GM19328 (cell line): ENCODE measurements at regions not wholly inside any gene's neighbourhood (a gene's known extent, or its start where the extent isn't known, plus 50 kb on each side); places are given as distances from the start of the nearest gene placed in this dataset.
"Not testable (repeated sequence)": the region's sequence is repeated elsewhere in the genome, so short reads cannot be mapped to it uniquely, and the experiment has no call there.

Experiments
- ATAC-seq: cut with Tn5 transposase; IDR thresholded peaks from one replicate; pipeline ENCODE4 v1.9.1; 2021; ENCODE audit warnings: mild to moderate bottlenecking, moderate library complexity; ENCODE audit not compliant: unreplicated experiment

DNA sequence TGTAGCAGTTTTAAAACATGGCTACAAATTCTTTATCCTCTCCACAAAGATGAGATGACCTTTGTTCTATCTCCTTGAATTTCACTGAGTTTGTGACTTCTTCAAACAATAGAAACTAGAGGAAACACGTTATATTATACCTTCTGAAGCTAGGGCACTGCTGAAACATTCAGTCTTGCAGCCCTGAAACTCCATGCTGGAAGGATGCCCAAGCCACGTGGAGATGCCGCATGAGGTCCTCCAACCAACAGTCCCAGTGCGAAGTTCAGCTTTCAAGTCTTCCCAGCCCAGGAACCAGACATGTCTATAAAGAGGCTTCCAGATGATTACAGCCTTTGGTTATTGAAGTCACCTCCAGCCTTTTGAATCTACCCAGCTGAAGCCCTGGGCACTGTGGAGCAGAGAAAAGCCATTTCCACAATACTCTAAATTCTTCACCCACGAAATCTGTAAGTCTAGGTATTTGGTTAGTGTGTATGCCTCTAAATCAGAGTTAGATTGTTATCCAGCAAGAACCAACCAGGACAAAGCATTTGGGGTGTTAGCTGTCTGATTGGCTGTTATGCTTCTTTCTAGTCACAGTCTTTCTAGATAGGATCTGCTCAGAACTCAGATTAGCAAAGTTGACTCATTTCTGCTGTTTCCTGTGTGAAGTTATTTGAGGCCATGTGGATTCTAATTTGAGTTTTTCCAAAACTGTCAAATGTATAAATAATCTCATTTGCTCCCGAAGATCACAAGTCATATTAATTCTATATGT, 186.5 kb upstream of the TMEM72 start:
- no peak for ATAC-seq

DNA sequence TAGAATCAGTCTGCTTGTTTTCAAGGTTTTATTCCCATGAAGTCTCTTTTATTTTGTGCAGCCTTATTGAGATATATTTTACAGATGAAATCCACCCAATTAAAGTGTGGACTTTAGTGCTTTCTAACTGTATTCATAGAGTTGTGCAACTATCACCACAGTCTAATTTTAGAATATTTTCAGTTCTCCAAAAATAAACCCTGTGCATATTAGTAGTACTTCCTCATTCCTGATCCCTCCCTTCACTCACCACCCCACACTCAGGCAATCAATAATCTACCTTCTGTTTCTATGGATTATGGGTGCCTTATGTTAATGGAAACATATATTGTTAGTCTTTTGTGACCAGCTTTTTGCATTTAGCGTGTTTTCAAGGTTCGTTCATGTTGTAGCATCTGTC, 185.7 kb upstream of the TMEM72 start:
- peak; percentile 58 for ATAC-seq

DNA sequence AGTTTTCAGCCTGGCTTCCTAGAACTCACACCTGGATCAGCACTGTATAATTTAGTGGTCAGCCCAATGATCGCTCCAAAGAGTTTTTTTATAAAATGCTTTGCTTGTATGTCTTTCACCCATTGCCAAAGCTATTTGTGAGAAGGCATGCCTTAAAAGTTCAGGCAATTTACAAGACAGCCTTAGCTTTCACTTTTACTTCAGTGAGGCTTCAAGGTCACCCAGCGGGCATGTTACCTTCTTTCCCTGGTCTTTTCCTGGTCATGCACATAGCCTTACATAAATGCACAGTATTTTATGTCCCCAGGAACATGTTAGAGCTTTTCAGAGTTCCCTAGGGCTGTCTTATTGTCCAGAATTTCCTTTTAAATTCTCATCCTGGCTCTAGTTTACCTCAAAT, 179.9 kb upstream of the TMEM72 start:
- no peak for ATAC-seq

DNA sequence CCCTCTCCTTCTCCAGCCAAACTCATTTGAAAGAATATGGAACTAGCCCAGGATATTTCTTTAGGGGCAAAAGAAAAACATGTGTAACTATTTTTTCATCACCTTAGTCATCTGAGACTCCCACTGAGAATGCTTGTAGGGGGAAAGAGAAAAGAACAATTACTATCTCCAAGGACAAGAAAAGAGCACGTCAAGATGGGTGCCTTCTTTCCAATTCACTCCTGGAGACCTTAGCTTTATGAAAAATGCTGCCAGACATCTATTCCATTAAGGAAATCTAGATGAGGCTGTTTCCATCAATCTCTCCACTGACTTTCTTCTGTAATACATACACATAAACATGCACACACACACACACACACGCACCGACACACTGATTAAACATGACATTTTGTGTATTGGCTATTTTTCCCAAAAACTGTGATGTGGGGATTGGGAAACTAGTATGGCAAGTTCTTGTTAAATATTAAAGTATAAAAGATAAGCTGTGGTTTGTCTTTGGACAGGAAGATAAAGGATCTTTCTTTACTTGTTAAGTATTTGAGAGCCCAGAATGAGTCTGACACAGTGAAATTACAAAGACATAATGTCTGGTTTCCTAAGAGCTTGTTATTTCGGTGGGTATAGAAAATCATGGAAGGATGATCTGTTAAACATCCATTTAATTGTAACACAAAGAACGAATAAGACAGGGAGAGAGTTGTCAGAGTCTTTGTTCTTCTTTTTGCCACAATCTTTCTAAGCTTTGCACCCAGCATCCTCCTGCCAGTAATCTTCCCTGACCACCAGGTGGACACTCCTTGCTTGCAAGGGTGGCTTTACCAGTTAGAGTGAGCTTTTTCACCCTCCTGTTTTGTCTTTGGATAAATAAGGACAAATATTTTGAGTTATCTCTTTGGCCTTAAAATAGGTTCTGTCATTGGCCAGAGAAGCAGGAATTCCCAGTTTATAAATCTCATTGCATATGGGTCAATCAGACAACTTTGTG, 177.3 kb upstream of the TMEM72 start:
- ATAC-seq = no peak

DNA sequence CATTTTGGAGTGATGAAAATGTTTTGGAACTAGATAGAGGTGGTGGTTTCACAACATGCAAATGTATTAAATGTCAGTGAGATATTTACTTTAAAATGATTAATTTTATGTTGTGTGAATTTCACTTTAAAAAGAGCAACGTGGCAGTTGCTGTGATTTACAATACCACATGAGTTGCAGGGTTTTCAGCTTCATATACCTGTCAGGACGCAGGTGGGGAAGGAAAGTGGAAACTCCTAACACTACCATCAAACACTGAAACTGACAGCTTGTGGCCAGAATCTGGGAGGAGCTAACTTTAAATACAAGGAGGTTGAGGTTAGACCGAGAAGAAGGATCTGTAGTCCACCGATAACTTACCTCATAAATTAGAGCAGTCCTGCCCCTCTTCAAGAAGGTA, 168.9 kb upstream of the TMEM72 start:
- no peak for ATAC-seq

DNA sequence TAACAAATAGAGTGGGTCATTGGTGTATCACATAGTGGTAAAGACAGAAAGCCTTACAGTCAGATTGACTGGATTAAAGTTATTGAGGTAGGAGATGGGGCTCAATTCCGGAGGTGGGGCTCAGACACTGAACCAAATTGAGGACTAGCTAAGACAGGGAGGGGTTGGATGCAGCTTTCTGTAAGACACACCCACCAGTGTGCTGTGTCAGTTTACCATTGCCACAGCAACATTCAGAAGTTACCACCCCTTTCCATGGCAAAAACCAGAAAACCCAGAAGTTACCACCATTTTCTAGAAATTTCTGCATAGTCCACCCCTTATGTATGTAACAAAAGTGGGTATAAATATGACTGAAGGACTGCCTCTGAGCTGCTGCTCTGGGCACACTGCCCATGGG, 167.6 kb upstream of the TMEM72 start:
- no peak for ATAC-seq

DNA sequence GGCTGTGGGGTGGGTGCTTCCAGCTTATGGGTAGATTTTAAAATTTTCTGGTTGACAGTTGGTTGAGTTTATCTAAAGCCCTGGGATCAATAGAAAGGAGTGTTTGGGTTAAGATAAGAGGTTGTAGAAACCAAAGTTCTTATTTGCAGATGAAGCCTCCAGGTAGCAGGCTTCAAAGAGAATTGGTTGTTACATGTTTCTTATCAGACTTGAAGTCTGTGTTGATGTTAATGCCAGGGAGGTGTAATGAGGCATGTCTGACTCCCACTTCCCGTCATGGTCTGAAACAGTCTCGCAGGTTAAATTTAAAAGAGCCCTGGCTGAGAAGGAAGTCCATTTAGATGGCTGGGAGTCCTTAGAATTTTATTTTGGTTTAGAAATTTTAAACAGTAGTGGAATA, 165.2 kb upstream of the TMEM72 start:
- no peak for ATAC-seq

DNA sequence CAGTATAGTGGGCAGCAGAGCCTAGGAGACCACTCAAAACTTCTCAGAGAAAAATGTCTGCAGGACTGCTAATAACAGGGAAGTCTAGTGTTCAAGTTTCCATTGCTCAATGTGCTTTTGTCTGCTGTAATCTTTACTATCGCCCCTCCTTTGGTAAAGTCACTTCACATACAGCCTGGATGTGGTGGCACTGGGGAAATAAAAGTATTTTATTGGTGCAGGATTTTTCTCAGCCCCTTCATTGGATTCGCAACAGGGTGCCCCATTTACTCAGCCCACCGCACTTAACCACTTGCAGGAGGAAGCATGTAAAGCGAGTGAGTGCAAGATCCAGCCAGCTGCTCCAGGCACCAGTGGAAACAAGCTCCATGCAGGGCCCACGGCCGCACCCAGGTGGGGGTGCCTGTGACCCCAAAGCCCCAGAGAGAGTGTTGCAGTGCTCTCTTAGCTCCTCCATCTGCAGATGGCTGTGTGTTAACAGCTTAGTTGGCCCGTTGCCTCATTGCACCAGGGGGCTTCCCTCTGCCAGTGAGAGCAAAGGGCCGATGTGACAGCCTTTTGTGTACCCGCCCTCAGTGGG, 163.5 kb upstream of the TMEM72 start:
- ATAC-seq = no peak

DNA sequence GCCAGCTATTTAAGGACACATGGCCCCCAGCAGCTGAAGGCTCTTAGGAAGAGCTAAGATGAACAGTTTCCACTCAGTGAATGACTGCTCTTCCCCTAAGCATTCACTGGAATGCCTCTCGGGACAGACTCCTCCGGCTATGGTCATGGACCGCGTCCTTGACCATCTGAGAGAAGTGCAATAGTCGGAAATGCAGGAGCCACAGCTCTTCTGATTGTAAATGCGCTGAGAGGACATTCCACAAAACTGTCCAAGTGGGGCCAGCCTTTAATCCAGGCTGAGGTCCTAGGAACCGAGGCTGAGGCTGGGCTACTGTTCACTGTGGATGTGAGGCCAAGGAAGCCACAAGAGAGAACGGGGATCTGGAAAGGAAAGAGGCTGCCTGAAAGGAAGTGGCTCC, 162.0 kb upstream of the TMEM72 start:
- ATAC-seq = no peak

DNA sequence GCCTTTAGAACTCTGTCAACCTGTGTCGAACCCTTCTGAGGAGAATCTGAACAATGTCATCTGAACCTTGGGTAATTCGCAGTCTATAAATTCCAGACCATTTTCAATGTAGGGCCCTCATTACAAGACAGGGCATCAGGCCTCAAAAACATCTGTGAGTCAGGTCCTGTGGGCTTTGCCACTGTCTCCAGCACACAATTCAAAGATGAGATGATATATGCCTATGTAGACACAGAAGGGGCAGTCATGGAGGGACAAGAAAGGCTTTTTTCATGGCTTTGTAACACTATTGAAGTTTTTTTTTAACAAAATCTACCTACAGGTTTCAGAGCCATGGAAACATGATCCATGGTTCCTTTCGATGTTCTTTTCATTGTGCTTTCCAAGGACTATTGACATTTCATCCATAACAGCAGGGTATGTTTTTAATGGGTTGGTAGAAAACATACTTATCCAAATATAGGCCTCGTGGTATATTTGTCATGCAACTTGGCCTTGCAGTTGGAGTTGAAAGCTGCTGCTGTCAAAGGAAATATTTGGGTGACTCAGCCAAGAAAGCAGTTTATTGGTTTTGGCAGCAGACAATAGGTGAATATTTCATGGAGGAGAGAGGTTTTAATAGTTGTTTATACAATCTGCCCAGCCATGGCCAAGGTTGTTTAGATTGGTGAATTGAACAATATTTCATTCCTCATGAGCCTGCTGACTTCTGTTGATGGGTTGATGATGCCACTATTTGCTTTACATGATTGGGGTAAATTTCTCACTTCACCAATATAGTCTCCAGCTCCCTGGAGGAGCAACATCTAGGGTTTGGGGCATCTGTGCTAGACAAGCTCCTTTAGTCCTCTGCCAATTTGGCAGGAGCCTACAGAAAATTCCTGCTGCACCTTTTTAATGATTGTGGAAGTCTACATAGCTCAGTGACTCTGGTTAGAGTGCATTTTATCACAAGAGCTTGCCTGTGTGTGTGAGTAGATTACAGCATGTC, 158.4 kb upstream of the TMEM72 start:
- no peak for ATAC-seq

DNA sequence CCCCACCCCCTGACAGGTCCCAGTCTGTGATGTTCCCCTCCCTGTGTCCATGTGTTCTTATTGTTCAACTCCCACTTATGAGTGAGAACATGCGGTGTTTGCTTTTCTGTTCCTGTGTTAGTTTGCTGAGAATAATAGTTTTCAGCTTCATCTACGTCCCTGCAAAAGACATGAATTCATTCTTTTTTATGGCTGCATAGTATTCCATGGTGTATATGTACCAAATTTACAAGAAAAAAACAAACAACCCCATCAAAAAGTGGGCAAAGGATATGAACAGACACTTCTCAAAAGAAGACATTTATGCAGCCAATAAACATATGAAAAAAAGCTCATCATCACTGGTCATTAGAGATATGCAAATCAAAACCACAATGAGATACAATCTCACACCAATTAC, 156.8 kb upstream of the TMEM72 start:
- ATAC-seq = not testable (repeated sequence)

DNA sequence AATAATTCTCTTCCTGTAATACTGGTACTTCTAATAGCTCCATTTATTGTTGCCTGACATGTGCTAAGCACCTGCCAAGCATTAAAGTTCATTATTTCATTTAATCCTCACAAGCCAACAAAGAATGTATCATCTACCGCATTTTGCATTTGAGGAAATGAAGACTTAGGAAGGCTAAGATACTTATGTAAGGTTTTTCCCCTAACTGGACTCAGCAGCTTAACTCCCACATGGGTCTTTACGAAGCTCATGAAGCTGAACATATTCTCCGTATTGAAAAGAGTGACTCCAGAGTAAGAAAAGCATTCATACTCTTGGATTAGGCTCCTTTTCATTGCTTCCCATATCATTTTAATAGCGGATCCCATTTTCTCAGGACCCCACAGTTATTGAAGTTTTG, 155.7 kb upstream of the TMEM72 start:
- ATAC-seq = no peak

DNA sequence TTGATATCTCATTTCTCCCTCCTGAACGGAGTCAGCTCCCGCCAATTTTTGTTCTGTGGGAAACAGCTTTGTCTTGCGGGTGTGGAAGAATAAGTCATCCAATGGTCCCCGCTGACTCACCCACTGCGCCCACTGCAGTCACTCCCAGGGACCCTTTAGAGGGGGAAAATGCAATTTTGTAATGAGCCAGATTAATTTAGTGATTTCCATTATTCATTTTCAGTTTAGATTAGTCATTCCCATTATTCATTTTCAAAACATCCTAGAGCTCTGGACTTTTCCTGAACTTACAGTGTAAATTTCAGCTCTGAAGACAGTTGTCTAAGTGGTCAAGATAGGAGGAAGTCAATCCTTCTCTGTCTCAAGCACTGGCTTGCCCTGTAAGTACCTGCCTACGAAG, 154.9 kb upstream of the TMEM72 start:
- no peak for ATAC-seq

DNA sequence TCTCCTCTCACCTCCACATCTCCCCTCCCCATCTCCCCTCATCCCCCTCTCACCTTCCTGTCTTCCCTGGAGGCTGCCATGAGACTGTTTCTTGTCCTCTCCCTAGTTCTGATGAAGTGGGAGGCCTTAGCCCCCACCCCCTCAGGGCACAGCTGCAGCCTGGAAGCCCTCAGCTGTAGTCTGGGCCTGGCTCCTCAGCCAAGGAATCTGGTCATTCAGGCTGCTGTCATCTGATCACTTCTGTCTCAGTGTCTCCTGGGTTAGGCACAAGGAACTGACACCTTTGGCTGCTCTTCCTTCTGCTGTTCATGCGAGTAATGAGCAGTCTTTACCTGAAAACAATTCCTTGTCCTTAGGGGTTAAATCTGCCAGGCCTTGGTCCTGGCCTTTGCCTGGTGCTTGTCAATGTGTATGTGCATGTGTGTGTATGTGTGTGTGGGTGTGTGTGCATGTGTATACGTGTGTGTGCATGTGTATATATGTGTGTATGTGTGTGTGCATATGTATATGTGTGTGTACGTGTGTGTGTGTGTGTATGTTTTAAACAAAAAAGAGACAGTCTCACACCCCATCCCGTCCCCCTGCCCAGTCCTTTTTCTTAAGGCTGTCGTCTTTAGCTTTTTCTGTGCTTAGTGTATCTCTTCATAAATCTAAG, 153.5 kb upstream of the TMEM72 start:
- ATAC-seq = no peak

DNA sequence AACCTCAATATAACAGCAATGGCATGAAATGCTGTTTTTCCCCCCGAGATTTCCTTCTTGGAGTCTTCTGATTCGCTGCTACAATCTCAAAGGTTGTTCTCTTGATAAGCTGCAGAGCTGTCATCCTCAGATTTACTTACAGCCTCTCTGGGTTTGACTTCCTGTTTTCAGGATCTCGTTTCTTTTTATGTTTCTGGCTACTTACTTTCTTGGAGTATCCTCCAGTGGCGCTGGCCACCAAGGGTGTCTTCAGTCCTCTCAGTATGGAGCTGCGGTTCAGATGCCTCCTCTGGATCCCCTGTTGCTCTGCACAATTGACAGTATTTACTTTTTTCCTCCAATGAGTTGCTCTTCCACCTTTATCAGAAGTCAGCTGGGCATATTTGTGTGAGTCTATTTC, 152.0 kb upstream of the TMEM72 start:
- ATAC-seq = no peak

DNA sequence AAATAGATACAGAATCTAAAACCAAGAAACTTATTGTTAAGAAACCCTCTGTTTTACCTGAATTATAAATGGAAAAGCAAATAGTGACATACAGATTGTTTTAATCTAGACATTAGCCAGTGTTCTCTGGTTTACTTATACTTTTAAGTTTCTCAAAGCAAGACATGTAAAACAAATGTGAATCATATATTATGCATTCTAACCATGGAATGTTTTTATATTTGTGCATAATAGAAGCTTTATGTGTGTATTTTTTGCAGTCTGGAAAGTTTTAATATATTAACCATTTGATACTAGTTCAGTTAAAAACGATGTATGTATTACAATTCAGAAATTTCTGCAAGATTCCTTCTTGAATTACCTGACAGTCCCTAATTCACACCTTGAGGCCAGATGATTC, 150.6 kb upstream of the TMEM72 start:
- ATAC-seq = no peak

DNA sequence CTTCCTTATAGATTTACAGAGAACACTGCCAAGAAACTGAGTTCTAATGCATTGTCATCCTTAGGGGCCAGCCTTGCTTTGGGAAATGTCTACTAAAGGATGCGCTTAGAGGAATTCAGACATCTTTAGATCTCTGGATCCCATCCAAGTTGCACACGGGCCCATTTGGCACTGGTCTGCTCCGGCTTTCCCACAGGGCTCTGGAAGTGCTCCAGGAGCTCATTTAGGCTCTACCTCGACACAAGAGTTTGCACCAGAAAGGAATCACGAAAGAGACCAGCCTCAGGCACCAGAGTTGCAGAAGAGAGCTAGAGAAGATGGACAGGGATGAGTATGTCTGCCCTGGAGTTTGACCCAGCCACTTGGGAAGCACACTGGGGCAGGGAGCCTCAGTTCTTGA, 150.1 kb upstream of the TMEM72 start:
- no peak for ATAC-seq

DNA sequence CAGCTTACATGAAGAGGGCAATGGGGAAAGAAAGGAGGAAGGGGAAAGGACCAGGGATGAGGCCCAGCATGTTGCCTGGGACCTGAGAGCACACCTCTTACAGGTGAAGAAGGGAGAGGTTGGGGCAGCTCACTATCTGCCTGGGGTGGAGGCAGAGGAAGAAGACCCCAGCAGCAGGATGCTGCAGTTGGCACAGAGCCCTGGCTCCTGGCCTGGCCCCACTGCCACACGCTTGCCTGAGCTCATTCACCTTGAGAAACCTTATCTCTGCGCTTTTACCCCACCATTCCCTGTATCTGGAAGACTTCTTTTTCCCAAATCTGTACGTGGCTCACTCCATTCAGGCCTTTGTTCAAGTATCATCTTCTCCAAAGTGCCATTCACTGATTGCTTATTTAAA, 147.8 kb upstream of the TMEM72 start:
- ATAC-seq = no peak

DNA sequence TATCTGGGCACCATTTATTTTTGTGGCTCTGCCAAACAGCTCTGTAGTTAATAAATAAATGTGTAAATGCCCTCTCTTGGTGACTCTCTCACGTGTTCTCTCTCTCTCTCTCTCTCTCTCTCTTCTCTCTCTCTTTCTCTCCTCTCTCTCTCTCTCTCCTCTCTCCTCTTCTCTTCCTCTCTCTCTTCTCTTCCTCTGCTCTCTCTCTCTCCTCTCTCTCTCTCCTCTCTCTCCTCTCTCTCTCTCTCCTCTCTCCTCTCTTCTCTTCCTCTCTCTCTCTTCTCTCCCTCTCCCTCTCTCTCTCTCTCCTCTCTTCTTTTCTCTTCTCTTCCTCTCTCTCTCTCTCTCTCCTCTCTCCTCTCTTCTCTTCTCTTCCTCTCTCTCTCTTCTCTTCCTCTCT, 145.8 kb upstream of the TMEM72 start:
- ATAC-seq = no peak

DNA sequence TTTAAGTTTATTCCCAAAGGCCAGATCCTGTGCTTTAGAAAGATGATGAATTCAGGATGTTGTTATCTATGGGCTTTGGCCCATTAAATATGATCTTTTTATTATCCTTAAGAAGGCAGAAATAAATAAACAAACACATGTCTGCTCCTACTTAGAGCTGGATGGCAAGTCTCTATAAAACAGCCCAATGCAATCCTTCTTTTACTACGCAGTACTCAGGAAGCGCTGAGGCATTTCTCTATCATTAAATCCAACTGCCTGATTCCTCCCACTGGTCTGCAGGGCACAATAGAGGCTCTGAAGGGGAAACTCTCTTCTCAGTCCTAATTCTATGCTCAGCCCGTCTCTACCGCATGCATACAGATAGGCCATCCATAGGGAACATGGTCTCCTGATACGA, 144.5 kb upstream of the TMEM72 start:
- no peak for ATAC-seq
